Endothelial cell of umbilical vein (primary cell): ENCODE measurements at regions not wholly inside any gene's neighbourhood (a gene's known extent, or its start where the extent isn't known, plus 50 kb on each side); places are given as distances from the start of the nearest gene placed in this dataset.

Experiments used
- BruUV-seq: library from RNA; stranded (reverse); fragments of 400-500 nt; replicated peaks from 2 replicates; lab custom pipeline; 2021; lab: Mats Ljungman, UMichigan
- CTCF ChIA-PET: fragments of 300-600, 350-600 bp; sonication (Branson Sonifier 250); formaldehyde crosslinking; loops from one replicate; lab custom pipeline; 2021; ENCODE audit warnings: antibody characterized with exemption, inconsistent platforms; lab: Charles Lee
- POLR2A ChIA-PET: fragments of 300-600, 350-600 bp; sonication (Branson Sonifier 250); formaldehyde crosslinking; loops from one replicate; lab custom pipeline; 2021; ENCODE audit warnings: antibody characterized with exemption, inconsistent platforms; lab: Charles Lee
- DNase-seq: peaks from one replicate; pipeline ENCODE4 v3.0.0-alpha.2; 2011; ENCODE audit warnings: low read depth, low spot score
- FAIRE-seq: peaks from 2 replicates; lab custom pipeline; 2011; peaks lifted over from hg19 to GRCh38; lab: Jason Lieb, UNC
- H2AFZ ChIP-seq: 2 replicates; pipeline ENCODE4 v1.6.0; 2012; ENCODE audit warnings: low read depth, low read length, control low read depth, inconsistent platforms
- H3K27ac ChIP-seq: 2 replicates; pipeline ENCODE4 v1.5.1; 2011; ENCODE audit warnings: low read depth, mild to moderate bottlenecking, control low read depth, low read length, moderate library complexity; ENCODE audit not compliant: insufficient read depth
- H3K27me3 ChIP-seq, 2 experiments: 2 replicates each; pipeline versions ENCODE4 v1.6.0 to v1.6.1; 2011; ENCODE audit warnings: low read length in 2 of 2, mixed read lengths in 1 of 2; ENCODE audit not compliant: control insufficient read depth in 2 of 2, insufficient read depth in 2 of 2
- H3K36me3 ChIP-seq, 2 experiments: 2 replicates in 1 of 2; 3 replicates in 1 of 2; pipeline ENCODE4 v1.5.1; 2011; ENCODE audit warnings: low read length in 2 of 2, mild to moderate bottlenecking in 1 of 2, moderate library complexity in 1 of 2; ENCODE audit not compliant: control insufficient read depth in 2 of 2, insufficient read depth in 2 of 2; ENCODE audit errors: extremely low read depth in 1 of 2
- H3K4me1 ChIP-seq: 3 replicates; pipeline ENCODE4 v1.5.1; 2011; ENCODE audit warnings: mild to moderate bottlenecking, low read length; ENCODE audit not compliant: control insufficient read depth, insufficient read depth; ENCODE audit errors: extremely low read depth
- H3K4me2 ChIP-seq: 2 replicates; pipeline ENCODE4 v1.6.1; 2011; ENCODE audit warnings: low read length, control low read depth, mixed read lengths; ENCODE audit not compliant: insufficient read depth
- H3K4me3 ChIP-seq, 3 experiments: fragments of 200-600 bp in 1 of 3; sonication (generic), shearing (Covaris generic) in 1 of 3; replicated peaks in 1 of 3; 2 replicates each; pipeline ENCODE4 v1.5.1; 2011 to 2016; ENCODE audit warnings: control low read depth in 3 of 3, low read length in 3 of 3, mild to moderate bottlenecking in 2 of 3, inconsistent platforms in 1 of 3, low read depth in 1 of 3, moderate library complexity in 1 of 3; ENCODE audit not compliant: insufficient read depth in 1 of 3
- H3K79me2 ChIP-seq: 2 replicates; pipeline ENCODE4 v1.6.0; 2012; ENCODE audit warnings: low read length, inconsistent platforms; ENCODE audit not compliant: control insufficient read depth, insufficient read depth
- H3K9ac ChIP-seq: replicated peaks from 2 replicates; pipeline ENCODE3; 2011; ENCODE audit warnings: low read length, control low read depth; ENCODE audit not compliant: insufficient read depth; ENCODE audit errors: extremely low read depth
- H3K9me1 ChIP-seq: replicated peaks from 3 replicates; pipeline ENCODE4 v1.6.0; 2011; ENCODE audit warnings: mild to moderate bottlenecking, low read length; ENCODE audit not compliant: control insufficient read depth, insufficient read depth; ENCODE audit errors: extremely low read depth
- H3K9me3 ChIP-seq: replicated peaks from 2 replicates; pipeline ENCODE4 v1.5.1; 2012; ENCODE audit warnings: low read length, inconsistent platforms; ENCODE audit not compliant: control insufficient read depth, insufficient read depth
- H4K20me1 ChIP-seq: replicated peaks from 2 replicates; pipeline ENCODE3; 2011; ENCODE audit warnings: mild to moderate bottlenecking, low read length; ENCODE audit not compliant: control insufficient read depth, insufficient read depth; ENCODE audit errors: extremely low read depth
- EZH2 ChIP-seq: IDR thresholded peaks from 2 replicates; pipeline ENCODE4 v1.6.1; 2012; ENCODE audit warnings: borderline replicate concordance, low read depth, mild to moderate bottlenecking, moderate library complexity, low read length, inconsistent platforms; ENCODE audit not compliant: severe bottlenecking
- FOS ChIP-seq: IDR thresholded peaks from 2 replicates; pipeline ENCODE4 v1.6.1; 2011; ENCODE audit warnings: mild to moderate bottlenecking, low read length, moderate library complexity, borderline replicate concordance; ENCODE audit not compliant: insufficient read depth
- GATA2 ChIP-seq: IDR thresholded peaks from 2 replicates; pipeline ENCODE4 v1.7.0; 2011; ENCODE audit warnings: low read depth, mild to moderate bottlenecking, moderate library complexity, mixed read lengths, low read length; ENCODE audit not compliant: insufficient read length, insufficient read depth
- JUN ChIP-seq: IDR thresholded peaks from 2 replicates; pipeline ENCODE4 v1.6.1; 2011; ENCODE audit warnings: borderline replicate concordance, low read depth; ENCODE audit not compliant: insufficient read length, insufficient read depth
- MYC ChIP-seq: IDR thresholded peaks from one replicate; pipeline ENCODE4 v1.6.1; 2011; ENCODE audit warnings: mild to moderate bottlenecking, low read depth, low read length
- POLR2A ChIP-seq: IDR thresholded peaks from 2 replicates; pipeline ENCODE4 v1.6.1; 2012; ENCODE audit warnings: low read depth, mild to moderate bottlenecking, control low read depth, low read length
- POLR2AphosphoS5 ChIP-seq: IDR thresholded peaks from 2 replicates; pipeline ENCODE4 v1.6.1; 2012; ENCODE audit warnings: low read depth, mild to moderate bottlenecking, control low read depth, low read length, moderate library complexity; ENCODE audit not compliant: insufficient read depth
- dilution Hi-C: fragments of 300-500 bp; cut with MboI; formaldehyde crosslinking; loops from one replicate; pipeline ENCODE4 v1.15.0; 2019; ENCODE audit warnings: low sequenced_read_pairs; ENCODE audit not compliant: extremely low pct_ligation_motif_present
- intact Hi-C: fragments of 100-400 bp; cut with micrococcal nuclease; formaldehyde crosslinking; loops from one replicate; pipeline ENCODE4 v1.10.0; 2022
- TF ChIP-seq, protein P1 (sequence below): IDR thresholded peaks from 2 replicates; pipeline ENCODE4 v1.6.1; 2011; ENCODE audit not compliant: insufficient read depth, insufficient read length
- TF ChIP-seq, protein P2 (sequence below), 2 donors: IDR thresholded peaks; 1 replicate in 1 of 2; 2 replicates in 1 of 2; pipeline ENCODE4 v1.5.1; 2011; ENCODE audit warnings: low read length in 2 of 2, mild to moderate bottlenecking in 2 of 2, moderate library complexity in 2 of 2, control low read depth in 1 of 2, inconsistent platforms in 1 of 2, low read depth in 1 of 2; ENCODE audit not compliant: insufficient read depth in 1 of 2; ENCODE audit errors: extremely low read depth in 1 of 2

DNA sequence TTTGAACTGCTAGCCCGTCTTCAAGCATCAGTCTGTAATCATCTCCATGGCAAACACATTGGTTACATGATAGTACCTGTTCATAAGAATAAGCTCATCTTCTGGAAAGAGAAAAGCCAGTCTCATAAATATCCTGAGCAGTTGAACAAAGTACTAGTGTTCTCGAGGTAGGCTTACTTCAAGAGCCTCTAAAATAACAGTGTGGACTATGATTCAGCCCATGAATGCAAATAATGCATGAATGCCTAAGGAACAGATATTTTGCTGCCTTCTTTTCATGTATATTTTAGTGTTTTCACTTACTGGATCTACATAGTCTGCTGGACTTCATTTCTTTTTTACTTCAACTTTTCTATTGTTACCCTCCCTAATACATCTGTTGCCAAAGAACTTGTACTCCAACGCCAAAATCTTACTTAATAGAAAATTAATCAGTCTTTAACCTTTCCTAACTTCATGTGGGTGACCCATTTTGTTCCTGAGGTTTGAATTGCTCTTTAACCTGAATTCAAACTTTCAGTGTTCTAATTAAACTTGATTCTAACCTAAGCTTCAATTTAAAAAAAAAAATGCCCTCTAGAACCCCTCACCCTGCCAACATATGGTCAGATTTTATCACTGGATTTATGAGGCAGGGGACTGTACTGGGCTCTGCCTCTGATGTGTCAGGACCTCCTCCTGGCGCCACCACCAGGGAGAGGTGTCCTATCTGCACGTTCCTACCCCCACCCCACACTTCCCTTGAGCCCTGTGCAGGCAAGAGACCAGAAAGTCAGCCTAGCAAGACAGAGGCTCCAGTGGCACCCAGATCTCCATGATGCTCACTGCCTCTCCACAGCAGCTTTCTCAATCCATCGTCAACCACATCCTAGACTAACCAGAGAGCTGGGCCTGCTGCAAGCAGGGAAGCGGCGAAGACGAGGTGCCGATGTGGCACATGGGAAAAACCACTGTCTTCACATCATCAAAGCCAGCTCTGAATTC lies 264.7 kb upstream of the ID2 start:
- Histone ChIP-seq H3K36me3 (no peaks in the 10 kb centered on the region), H4K20me1 (no peaks in the 10 kb centered on the region), H3K4me1 (no peaks in the 10 kb centered on the region), H3K9ac (no peak overlapping the region), H2AFZ (no peak overlapping the region), H3K4me3 (no peak overlapping the region), H3K27ac (no peak overlapping the region), H3K9me1 (no peaks in the 10 kb centered on the region), H3K4me2 (no peak overlapping the region), H3K9me3 (peaks cover 3% of the 10 kb centered on the region), H3K79me2 (no peaks in the 10 kb centered on the region), H3K27me3 (no peaks in the 10 kb centered on the region)
- no TSS peak for BruUV-seq
- DNase-seq (no peak), FAIRE-seq (no peak)
- intact Hi-C loops: no loop called here
- dilution Hi-C loops: no loop called here
- TF ChIP-seq, protein P1, sequence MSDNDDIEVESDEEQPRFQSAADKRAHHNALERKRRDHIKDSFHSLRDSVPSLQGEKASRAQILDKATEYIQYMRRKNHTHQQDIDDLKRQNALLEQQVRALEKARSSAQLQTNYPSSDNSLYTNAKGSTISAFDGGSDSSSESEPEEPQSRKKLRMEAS: no peak
- no peak for TF ChIP-seq FOS
- TF ChIP-seq MYC: no peak
- CTCF ChIA-PET: no interaction called here
- POLR2A ChIA-PET: no interaction called here

DNA sequence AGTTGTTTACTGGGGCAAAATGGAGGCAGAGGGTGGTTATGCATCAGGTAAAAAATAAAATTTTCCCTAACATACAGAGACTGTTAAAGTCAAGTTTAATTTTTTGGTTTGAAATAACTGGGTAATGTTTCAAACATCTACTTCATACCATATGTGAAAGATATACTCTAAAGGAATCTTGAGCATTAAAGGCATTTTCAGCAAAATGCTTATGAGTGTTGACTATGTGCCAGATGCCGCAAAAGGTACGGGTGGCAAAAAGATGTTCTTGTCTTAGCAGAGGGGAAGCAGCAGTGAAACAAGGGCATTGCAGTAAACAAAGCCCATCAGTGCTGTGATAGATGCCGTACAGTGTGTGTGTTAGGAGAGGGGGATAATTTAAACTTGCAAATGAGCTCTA lies 263.1 kb upstream of the ID2 start:
- intact Hi-C loops (no loop called here), dilution Hi-C loops (no loop called here)
- Histone ChIP-seq H3K4me3 (no peak overlapping the region), H3K4me2 (no peak overlapping the region), H2AFZ (no peak overlapping the region), H3K27me3 (no peaks in the 10 kb centered on the region), H3K79me2 (no peaks in the 10 kb centered on the region), H3K9ac (no peak overlapping the region), H3K27ac (no peak overlapping the region), H3K4me1 (no peaks in the 10 kb centered on the region), H3K9me3 (peaks cover 1% of the 10 kb centered on the region), H3K9me1 (no peaks in the 10 kb centered on the region), H4K20me1 (no peaks in the 10 kb centered on the region), H3K36me3 (no peaks in the 10 kb centered on the region)
- no TSS peak for BruUV-seq
- FAIRE-seq (no peak), DNase-seq (no peak)
- POLR2A ChIA-PET: no interaction called here
- CTCF ChIA-PET: no interaction called here
- no peak for TF ChIP-seq EZH2
- no peak for TF ChIP-seq GATA2
- TF ChIP-seq, protein P2, sequence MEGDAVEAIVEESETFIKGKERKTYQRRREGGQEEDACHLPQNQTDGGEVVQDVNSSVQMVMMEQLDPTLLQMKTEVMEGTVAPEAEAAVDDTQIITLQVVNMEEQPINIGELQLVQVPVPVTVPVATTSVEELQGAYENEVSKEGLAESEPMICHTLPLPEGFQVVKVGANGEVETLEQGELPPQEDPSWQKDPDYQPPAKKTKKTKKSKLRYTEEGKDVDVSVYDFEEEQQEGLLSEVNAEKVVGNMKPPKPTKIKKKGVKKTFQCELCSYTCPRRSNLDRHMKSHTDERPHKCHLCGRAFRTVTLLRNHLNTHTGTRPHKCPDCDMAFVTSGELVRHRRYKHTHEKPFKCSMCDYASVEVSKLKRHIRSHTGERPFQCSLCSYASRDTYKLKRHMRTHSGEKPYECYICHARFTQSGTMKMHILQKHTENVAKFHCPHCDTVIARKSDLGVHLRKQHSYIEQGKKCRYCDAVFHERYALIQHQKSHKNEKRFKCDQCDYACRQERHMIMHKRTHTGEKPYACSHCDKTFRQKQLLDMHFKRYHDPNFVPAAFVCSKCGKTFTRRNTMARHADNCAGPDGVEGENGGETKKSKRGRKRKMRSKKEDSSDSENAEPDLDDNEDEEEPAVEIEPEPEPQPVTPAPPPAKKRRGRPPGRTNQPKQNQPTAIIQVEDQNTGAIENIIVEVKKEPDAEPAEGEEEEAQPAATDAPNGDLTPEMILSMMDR (IDR thresholded peaks at IDR 0.05; ENCODE audit: extremely low read depth in 1 of 2, insufficient read depth in 1 of 2, low read depth in 1 of 2, low read length in 2 of 2): no peak
- TF ChIP-seq FOS: no peak
- TF ChIP-seq MYC: no peak
- TF ChIP-seq, protein P1: no peak
- TF ChIP-seq POLR2A: no peak
- no peak for TF ChIP-seq JUN
- TF ChIP-seq POLR2AphosphoS5: no peak
